ENCODE measurements at regions not wholly inside any gene's neighbourhood (a gene's known extent, or its start where the extent isn't known, plus 50 kb on each side); places are given as distances from the start of the nearest gene placed in this dataset.

- DNase-seq: no peak
These were observed 83.3 kb downstream of the ALDH8A1 start for GRCh38 chr6:134866563-134866962.

- no peak for DNase-seq
These were observed 85.3 kb downstream of the ALDH8A1 start for GRCh38 chr6:134864558-134864957.

DNA sequence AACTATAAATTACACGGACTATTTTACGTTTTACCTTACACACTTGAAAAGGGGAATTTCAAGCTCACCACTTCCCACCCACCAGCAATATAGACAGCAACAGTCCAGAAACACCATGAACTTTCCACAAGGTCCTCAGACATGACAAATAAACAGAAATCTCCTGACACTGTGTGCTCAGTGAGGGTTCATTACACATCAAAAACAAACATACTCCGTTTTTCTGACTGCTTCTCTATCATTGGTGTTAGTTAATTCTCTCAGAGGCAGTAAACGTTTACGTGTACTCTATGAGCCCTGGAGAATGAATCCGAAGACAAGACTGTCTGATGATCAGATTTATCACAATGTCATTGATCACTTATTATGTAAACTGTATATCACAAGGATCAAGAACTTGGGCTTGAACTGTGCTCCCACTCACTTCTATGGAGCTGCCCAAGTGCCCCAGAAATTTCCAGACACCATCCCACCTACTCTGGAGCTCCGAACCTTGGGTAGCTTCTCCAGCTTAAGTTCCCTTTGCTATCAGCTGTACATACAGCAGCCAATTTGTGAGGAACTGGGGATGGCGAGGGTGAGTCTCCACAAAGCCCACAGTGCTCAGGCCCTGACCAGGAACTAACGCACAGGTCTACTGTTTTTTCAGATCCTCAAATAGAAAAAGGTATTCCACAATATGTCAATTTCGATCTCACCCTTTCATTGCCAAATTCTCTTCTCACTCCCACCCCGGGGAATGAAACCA is 86.0 kb downstream of the ALDH8A1 start:
- DNase-seq: no peak

DNA sequence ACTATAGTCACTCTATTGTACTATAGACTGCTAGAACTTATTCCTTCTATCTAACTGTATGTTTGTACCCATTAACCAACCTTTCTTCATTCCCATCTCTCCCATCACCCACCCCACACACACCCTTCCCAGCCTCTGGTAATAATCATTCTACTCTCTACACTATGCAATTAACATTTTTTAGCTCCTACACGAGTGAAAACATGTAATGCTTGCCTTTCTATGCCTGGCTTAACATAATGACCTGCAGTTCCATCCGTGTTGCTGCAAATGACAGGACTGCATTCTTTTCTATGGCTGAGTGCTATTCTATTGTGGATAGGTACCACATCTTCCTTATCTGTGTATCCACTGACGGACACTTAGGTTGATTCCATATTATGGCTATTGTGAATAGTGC is 95.5 kb downstream of the ALDH8A1 start:
- no peak for DNase-seq

DNA sequence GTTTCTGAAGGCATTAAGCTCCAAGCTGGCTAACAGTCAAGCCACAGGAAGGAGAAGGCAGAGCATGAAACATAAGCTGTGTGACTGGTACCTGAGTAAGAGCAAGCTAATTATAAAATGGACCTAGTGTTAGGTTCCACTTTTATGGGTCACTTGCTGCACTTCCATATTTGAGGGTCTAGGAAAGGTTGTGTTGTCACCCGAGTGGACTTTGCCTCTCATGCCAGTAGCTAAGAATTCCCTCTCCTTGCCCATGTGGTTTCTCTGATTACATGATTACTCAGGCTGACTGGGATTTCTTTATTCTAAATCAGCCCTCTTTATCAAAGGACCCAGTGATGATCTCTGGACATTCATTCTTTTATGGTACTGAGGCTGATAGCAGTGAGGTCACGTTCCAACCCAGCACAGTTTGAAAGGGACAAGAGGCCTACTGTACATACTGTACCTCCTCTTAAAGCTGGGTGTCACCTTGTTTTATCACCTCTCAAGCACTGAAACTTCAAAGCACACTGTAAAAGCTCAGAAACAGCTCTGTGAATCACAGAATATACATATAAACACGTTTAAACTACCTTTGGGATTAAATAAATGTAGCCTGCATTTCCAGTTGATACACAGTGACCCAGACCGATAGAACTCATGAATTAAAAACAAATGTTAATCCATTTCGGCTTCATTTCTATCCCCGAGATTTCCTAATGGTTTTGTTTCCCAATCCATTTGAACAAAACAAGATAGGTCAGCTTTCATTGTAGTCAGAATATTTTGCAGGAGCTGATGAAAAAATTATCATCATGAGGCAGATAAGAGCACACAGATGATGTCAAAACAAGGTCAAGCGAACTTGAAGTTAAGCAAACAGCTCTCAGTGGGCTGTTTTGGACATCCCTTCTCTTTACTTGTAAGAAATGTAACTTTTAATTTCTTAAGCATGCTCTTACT is 96.5 kb downstream of the ALDH8A1 start:
- no peak for DNase-seq

GRCh38 chr6:134851548-134851947 is 98.4 kb downstream of the ALDH8A1 start:
- DNase-seq: no peak

DNA sequence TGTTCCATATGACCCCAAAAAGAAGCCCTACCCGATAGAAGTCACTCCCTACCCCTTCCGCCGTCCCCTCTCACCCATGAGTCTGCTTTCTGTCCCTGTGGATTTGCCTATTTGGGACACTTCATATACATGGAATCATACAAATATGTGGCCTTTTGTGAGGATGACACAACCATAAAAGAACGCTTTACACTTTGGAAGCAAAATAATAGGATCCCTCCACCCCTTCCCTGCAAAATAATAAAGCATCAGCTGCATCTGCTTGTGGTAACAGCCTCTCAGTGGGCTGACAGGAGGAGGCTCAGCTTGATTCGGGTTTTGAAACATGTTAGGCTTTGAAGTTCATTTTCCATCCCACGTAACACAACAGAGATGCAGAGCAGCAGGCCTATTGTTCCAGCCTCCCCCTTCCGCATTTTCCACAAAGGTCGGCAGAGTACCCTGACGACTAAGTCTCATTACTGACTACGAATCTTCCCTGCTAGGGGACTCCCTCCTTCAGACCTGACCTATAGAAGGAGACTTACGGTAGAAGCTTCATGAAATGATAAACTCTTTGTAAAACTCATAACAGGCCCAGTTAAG is 99.1 kb downstream of the ALDH8A1 start:
- no peak for DNase-seq

DNA sequence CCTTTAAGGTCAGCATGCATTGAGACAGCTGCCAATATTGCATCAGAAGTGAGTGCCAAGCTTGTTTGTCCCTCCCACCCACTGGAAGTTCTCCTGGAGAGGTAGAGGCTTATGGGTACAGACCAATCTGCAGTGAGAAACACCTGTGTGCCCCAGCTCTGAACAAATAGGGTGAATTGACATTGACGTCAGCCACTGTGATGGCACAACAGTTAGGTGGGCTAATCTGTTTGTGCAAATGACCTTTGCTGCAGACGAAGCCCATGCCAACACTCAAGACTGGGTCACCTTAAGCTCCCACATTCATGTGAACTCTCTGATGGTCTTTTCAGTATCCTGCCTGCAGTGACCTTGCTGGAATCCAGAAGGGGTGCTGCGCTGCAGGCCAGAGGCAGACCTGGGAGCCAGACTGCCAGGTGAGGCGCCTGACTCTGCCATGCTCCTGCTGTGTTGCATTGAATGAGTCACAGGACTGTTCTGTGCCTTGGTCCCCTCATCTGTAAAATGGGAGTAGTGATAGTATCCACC is 99.9 kb downstream of the ALDH8A1 start:
- DNase-seq: no peak

DNA sequence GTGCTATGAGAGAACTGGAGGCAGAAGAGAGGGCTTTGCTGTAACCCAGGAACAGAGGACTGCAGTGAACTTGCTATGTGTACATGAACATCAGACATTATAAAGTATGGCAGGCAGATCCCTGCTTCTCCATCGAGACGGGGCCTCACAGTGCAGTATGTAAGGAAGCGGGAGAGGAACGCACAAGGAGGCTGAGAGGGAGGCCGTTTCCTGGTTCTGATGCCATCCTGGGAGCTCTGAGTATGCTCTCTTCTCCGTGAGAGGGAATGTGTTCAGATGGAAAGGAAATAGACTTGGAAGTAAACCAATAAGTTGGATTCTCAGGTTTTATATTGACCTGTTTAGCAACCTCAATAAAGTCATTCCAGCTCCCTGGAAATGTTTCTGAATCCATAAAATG is 101.8 kb downstream of the ALDH8A1 start:
- no peak for DNase-seq

DNA sequence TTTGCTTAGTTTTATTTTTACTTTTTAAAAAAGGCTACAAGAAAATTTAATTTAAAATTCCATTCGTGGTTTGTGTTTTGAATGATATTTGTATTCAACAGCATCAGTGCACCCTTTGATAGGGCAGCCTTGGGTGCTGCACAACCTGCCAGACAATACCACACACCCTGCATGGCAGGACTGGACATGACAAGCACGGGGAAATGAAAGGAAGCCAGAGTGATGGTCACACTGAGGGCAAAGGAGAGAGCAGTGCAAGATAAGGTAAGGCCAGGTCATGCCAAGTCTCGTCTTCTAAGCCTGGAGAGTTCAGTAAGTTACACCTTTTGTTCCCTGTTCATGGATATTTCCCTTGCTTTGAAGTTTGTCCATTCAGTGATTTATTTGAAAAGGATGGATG is 103.0 kb downstream of the ALDH8A1 start:
- DNase-seq: no peak

- no peak for DNase-seq
These were observed 103.9 kb downstream of the ALDH8A1 start for GRCh38 chr6:134846031-134846430.

GRCh38 chr6:134844120-134844519 is 105.8 kb downstream of the ALDH8A1 start:
- DNase-seq: no peak

DNA sequence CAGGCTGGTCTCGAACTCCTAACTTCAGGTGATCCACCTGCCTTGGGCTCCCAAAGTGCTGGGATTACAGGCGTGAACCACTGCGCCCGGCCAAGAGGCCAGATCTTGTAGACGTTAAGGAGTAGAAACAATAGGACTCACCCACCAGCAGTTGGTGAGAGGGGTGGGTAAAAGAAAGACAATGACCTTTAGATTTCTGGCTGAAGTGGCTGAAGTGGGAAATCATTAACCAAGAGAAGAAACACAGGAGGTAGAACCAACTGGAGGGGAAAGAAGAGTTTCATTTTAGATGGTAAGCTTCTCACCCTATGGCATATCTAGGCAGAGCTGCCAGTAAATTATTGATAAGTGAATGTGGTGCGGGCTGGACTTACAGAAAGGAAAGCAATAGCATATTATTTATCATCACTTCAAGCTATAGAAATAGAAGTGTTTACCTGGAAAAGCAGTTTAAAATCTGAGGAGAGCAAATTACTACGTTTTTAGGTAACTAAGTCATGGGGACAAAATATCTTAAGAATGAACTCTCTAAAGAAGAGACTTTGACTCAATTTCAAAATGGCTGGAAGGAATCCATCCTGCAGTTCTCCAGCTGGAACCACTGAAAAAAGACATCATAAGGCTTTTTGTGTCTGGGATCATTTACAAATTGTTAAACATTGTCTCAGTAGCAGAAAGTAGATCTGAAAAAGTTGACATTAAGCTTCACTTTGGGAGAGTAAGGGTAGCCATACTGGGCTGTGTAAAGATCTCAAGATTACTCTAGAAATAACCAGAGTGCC is 109.6 kb downstream of the ALDH8A1 start:
- no peak for DNase-seq

DNA sequence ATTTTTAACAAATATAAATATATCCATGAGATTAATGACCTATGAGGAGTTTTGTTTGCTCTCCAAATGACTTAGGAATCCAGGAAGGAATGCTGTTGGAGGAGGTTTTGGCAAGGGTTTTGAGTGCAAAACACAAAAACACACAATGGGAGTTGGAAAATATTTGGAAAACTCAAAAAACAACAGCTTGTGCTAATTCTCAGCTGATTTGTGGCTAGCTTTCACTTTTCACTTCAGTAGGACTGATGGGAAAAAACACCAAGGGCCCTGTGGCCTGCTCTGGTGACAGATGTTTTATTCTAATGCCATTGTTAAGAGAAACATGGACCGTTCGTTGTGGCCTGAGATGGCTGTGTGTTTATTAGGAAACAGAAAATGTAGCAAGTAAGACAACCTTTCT is 113.9 kb downstream of the ALDH8A1 start:
- DNase-seq: no peak

GRCh38 chr6:134830940-134831339 is 119.0 kb downstream of the ALDH8A1 start:
- no peak for DNase-seq

GRCh38 chr6:134830194-134830593 is 119.7 kb downstream of the ALDH8A1 start:
- no peak for DNase-seq

- no peak for DNase-seq
These were observed 121.3 kb downstream of the ALDH8A1 start for GRCh38 chr6:134828641-134829040.

GRCh38 chr6:134826889-134827737 is 122.8 kb downstream of the ALDH8A1 start:
- no peak for DNase-seq

GRCh38 chr6:134823710-134824034 is 126.2 kb downstream of the ALDH8A1 start:
- DNase-seq: no peak

DNA sequence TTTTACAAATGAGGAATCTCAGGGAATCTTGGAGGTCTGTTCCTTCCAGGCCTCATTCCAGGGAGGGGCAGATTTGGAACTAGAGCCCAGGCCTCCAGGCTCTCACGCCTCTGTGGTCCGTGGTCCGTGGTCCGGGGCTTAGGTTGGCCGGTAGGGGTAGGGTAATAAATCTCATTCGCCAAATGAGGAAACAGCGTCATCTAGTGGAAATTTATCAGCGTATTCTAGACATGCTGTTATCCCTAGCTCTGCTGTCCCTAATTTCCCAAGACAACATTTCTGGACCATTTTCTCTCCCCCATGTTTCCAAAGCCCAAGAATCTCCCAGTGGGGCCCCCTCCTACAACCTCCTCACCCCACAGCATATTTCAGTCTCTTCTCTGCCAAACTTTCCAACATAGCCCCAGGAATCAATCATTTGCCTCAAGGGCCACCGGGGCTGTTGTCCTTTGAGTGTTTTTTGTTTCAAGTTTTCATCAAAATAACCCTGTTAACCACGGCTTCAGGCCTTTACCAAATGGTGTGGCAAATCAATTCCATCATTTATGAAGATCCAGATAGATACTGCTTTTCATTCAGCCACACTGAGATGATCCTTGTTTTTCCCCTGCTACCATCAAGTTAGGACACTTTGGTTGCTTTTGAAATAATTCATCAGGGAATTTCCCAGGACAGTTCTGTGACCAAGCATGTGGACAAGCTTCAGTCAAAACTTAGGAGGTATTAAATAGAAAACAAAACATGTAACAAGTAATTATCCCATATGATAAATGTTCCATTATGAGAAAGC is 126.8 kb downstream of the ALDH8A1 start:
- peak; percentile 83 to 98 for DNase-seq
